COLO829 (cell line): ENCODE measurements at regions not wholly inside any gene's neighbourhood (a gene's known extent, or its start where the extent isn't known, plus 50 kb on each side); places are given as distances from the start of the nearest gene placed in this dataset.

Experiments used
- DNase-seq: peaks from one replicate; pipeline ENCODE4 v3.0.0; 2012; ENCODE audit warnings: low spot score

DNA sequence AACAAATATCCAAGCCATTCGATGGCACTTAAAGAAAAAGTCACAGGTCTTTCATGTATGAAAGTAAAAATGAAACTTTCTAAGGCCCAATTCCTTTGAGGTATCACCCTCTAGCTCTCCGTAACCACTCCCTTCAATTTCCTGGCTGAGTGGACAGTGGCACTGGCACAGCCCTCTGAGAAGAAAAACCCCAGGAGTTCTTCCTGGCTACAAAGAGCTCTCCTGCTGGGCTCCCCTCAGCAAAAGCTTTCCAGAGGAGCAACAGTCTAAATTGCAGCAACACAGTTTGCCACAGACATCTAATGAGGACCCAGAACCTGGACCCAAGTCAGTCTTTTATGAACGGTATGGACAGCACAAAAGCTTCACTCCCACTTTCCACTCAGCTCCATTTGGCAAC is 71.8 kb downstream of the FUNDC1 start:
- DNase-seq = no peak

DNA sequence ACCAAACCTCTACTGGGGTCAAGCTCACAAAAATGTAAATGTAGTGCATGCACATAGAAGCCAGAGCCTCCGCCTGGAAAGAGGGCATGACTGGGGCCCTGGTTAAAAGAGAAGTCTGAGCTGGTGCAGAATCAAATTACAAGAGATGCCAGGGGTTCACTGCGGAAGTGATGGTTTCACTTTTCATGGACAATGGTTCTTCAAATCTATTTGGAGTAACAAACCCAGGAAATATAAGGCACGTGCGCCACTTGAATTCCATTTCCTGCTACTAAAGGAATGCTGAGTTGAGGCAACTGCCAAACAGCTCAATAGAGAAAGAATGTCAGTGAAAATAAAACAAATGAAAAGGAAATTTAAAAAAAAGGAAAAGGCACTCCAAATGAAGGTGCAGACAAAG is 79.8 kb downstream of the FUNDC1 start:
- peak; percentile 30 for DNase-seq

DNA sequence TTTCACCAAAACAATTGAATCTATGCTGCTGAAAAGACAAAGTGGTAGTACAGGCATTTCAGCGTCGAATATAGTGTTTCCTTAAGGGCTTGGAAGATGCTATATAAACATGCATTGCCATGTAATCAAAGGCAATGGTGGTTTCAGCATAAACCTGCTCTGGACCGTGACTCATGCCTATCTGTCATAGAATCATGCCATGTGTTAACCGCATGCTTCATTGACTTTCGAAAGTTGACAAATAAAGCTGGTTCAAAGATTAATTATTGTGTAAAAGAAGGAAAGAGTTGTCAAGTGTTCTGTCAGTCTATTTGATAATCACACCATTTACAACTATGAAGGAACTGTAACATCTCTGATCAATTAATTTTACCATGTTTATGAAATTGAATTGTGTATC is 83.2 kb downstream of the FUNDC1 start:
- no peak for DNase-seq

DNA sequence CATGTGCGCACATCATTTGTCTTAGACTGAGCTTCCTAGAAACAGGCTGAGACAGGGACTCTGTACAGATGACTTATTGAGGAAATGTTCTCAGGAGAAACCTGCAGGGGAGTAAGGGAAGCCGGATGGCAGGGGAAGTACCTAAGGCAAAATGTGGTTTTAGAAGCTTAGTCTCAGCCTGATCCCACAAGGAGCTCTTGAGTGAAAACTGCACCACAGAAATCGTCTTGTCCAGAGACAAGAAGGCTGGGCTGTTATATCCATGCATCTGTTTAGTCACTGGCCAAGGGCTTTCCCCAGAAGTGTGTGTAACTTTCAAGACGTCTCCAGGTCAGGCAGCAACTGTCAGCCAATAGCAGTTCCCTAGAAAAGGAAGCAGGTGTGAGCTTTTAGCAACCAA is 86.0 kb downstream of the FUNDC1 start:
- DNase-seq = no peak

DNA sequence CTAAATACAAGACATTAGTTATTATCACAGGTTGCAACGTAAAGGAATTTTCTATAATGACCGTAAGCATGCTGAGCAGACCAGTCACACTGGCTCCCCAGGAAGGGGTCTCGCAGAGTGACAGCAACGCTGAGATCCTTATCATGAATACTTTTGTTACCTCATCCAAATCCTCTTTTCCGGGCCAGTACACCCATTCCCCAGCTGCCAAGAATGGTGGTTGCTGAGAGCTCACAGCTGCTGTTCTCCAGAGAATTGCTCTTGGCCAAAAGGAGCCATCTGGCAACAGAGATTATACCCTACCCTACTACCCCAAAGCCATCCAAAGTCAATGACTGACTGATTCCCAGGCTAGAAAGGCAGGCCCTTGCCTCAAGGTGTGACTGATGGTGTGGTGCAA is 91.6 kb downstream of the FUNDC1 start:
- DNase-seq = no peak

DNA sequence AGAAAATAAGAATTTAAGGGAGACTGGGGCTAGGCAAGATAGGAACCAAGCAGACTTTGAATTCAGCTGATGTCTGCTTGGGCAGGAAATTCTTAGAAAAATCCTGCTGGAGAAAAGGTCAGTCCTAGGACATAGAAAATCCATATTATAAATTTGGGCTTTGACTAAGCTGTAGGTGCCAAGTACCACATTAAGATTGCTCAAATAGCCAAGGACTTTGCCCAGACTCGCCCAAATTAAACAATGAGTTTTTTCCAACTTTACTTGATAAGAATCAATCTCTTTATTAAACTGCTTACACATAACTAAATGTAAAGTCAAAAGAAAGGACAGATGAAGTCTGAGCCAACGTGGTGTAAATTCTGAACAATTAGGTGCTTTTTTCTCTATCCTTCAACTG is 95.4 kb downstream of the FUNDC1 start:
- no peak for DNase-seq

DNA sequence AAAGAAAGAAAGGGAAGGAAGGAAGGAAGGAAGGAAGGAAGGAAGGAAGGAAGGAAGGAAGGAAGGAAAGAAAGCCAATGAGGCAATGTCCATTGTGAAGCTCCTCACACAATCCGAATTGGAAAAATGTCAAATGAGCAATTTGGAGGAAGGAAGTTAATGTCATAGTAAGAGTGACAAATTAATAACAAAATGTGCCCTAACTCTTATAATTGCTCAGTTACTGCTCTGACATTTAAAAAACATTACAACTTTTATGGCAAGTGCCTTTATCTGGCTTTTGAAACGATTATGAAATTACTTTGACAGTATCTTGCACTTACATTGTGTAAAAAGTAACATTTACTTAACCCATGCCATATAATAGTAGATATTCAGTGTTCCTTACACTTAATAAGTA is 96.5 kb upstream of the EFHC2 start:
- no peak for DNase-seq

DNA sequence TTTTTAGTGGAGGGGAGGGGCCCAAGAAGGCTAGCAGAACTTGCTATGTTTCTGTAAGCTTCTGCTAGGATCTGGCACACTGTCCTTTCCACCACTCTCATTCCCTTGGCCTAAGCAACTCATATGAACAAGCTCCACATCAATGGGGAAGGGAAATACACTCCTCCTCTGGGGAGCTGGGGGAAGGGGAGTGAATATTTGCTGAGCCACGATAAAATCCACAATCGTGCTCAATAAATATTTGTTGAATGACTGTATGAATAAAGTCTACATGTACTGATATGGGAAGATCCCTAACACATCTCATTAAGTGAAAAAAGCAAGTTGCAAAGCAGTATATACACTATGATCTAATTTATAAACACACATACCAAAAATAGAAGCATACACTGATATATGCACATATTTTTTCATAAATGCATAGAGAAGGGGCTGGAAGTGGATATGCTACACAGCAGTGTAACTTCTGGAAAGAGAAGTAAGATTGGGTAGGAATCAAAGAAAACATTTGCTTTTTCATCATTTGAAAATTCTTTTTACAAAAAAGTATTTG is 95.8 kb upstream of the EFHC2 start:
- DNase-seq = no peak

DNA sequence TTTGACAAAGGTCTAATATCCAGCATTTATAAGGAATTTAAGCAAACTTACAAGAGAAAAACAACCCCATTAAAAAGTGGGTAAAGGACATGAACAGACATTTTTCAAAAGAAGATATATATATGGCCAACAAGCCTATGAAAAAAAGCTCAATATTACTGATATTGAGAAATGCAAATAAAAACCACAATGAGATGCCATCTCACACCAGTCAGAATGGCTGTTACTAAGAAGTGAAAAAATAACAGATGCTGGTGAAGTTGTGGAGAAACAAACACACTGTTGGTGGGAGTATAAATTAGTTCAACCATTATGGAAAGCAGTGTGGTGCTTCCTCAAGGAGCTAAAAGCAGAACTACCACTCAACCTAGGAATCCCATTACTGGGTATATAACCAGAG is 91.6 kb upstream of the EFHC2 start:
- DNase-seq = no peak

DNA sequence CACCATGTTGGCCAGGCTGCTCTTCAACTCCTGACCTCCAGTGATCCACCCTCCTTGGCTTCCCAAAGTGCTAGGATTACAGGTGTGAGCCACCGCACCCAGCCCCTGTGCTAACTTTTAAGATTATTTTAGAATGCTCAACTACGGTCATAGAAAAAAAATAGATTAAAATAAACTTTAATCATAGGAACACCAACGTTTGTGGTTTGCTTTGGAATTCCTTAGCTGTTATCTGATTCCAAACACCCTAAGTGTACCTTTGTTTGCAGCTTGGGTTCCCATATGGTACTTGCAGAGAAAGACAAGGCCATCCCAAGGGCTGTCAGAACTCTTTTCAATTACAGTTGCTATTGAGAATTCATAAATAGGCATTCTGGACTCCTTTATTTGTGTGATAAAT is 90.1 kb upstream of the EFHC2 start:
- no peak for DNase-seq

DNA sequence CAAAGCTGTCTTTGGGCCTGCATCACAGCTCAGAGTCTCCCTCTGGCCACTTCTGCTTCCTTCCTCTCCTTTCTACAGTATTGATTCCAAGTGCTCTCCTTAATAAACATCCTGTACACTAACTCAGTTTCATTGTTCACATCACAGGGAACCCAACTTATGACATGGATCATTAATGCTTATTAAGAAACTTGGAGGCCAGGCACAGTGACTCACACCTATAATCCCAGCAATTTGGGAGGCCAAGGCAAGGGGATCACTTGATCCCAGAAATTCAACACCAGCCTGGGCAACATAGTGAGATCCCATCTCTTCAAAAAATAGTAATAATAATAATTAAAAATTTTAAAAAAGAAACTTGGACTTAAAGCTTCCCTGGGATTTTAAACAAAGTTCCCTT is 89.2 kb upstream of the EFHC2 start:
- DNase-seq = no peak

DNA sequence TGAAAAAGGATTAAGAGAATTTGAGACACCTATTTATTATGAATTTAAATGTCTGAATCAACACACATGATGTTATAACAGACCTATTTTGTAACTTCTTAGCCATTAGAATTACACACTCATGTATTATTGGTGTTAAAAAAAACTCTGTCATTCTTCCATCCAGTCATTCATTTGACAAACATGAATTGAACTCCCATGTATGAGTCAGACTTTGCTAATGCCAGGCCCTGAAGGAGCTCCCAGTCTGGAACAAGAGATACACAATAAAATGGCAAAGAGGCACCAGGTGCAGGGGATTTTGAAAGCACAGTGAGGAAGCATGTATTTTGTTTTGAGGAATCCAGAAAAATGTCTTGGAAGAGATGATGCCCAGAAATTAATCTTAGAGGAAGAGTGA is 87.7 kb upstream of the EFHC2 start:
- DNase-seq = peak; percentile 42

DNA sequence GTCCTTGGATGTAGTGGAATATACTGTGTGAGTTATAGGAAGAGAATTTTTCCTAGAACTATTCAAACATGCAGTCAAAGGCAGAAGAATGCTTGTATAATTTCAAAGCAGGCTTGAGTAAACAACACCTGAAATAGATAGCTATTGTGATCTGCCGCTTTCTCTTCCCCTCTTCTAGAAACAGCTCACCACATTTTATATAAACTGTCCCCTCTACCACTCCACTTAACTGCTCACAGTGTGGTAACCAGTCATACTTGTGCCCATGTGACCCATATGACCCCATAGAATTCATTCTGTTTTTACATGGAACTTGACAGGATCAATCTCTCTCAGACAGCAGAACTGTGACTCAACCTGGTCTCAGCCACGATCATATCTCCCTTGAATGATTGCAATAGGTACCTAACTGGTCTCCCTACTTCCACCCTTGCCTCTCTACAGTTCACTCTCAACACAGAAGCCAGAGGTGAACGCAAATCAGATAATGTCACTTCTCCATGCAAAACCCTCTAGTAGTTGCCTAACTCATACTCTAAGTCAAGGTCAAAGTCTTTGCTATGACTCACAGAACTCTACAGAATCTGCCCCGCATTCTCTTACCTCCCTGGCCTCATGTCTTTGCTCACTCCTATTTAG is 85.6 kb upstream of the EFHC2 start:
- no peak for DNase-seq

DNA sequence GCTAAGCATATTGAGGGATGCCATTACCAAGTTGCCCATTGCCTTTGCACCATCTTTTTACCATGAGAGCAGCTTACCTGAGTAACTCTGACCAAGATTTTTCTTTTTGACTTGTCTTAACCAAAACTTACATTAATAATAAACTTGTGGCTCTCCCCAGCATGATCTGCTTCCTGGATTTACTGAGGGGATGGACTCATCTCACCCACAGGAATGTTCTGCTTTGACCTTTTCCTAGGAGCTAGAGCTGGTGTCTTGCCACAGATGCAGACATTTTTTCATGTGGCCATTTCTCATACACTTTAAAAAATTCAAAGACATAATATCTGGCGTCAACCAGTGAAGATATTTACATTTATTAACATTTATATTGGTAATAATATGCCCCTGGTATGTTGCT is 79.2 kb upstream of the EFHC2 start:
- no peak for DNase-seq

DNA sequence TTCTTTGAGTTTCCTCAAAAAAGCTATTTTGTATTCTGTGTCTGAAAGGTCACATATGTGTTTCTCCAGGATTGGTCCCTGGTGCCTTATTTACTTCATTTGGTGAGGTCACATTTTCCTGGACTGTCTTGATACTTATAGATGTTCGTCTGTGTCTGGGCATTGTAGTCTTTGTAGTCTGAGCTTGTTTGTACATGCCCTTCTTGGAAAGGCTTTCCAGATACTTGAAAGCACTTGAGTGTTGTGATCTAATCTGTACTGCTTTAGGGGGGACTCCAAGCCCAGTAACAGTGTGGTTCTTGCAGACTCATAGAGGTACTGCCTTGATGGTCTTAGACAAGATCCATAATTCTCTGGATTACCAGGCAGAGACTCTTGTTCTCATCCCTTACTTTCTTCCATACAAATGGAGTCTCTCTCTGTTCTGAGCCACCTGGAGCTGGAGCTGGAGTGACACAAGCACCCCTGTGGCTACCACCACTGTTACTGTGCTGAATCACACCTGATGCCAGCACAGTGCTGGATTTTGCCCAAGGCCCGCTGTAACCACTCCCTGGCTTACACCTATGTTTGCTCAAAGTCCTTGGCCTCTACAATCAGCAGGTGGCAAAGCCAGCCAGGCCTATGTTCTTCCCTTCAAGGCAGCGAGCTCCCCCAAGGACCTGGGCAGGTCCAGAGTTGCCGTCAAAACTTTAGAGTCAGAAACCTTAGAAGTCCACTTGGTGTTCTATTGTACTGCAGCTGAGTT is 72.3 kb upstream of the EFHC2 start:
- DNase-seq = no peak

DNA sequence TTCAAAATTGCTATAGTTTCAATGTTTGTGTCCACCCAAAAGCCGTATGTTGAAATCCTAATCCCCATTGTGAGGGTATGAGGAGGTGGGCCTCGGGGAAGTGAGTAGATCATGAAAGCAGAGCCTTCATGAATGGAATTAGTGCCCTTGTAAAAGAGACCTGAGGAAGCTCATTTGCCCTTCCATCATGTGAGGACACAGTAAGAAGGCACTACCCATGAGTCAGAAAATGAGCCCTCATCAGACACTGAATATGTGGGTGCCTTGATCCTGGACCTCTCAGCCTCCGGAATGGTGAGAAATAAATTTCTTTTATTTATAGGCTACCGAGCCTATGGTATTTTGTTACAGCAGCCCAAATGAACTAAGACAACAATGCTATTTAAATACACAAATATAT is 57.7 kb upstream of the EFHC2 start:
- peak; percentile 4 for DNase-seq

DNA sequence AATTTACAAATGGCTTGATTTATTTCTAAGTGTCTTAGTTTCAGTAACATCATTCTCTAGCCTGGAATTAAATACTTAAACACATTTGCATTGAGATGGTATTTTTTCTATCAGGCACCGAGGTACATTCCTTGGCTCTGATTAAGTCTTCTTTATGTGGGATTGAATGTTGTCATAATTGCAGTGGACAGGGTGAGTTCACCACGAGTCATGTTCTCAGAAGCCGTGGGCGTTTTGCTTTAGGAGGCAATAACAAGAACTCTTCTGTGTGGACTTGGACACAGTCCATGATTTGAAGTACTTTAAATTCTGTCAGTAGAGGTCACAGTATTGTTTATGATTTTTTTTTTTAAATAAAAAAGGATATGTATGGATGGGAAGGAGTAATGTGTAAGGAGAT is 57.1 kb upstream of the EFHC2 start:
- DNase-seq = peak; percentile 61

DNA sequence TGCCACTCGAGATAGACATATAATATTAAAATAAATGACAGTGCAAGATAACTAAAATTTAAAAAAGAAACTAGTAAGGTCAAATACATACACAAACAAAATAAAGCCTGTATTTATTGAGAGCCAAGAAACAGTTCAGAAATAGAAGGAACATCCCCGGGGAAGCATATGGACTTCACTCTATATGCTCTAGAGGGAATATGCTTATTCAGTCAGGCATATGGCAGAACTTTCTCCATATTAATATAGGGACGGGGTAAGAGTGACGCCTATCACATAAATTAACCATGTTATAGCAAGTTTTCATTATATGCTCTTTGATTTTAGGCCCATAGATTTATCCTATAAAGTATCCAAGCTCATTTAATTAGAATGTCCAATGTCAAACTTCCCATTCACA is 56.7 kb upstream of the EFHC2 start:
- no peak for DNase-seq
